Naive thymus-derived CD8-positive, alpha-beta T cell (primary cell): ENCODE measurements at regions not wholly inside any gene's neighbourhood (a gene's known extent, or its start where the extent isn't known, plus 50 kb on each side); places are given as distances from the start of the nearest gene placed in this dataset.
"Not testable (repeated sequence)": the region's sequence is repeated elsewhere in the genome, so short reads cannot be mapped to it uniquely, and the experiment has no call there.

Experiments used
- ATAC-seq, 2 donors: fragments of 150-1000 bp; cut with Tn5 transposase in 1 of 2; sonication (Bioruptor Pico), chemical (Tn5 transposase) in 1 of 2; 1 replicate in 1 of 2; 2 replicates in 1 of 2; pipeline ENCODE4 v1.10.0; 2021; ENCODE audit warnings: mild to moderate bottlenecking in 2 of 2, moderate library complexity in 2 of 2
- POLR2A ChIA-PET: fragments of 350-600 bp; sonication (Branson Sonifier 250); formaldehyde crosslinking; loops from one replicate; lab custom pipeline; 2021; ENCODE audit warnings: antibody characterized with exemption; lab: Charles Lee
- DNase-seq, 10 donors: peaks; one replicate each; pipeline versions ENCODE4 v3.0.0 to v3.0.0-alpha.2; 2020 to 2022
- H3K27ac Mint-ChIP-seq, 10 donors: one replicate each; pipeline ENCODE4 v1.8.0; 2020 to 2022; ENCODE audit warnings: mild to moderate bottlenecking in 10 of 10, mixed read lengths in 10 of 10, moderate library complexity in 4 of 10, inconsistent platforms in 1 of 10
- H3K27me3 Mint-ChIP-seq, 5 donors: one replicate each; pipeline ENCODE4 v1.8.0; 2021 to 2022; ENCODE audit warnings: mixed read lengths in 5 of 5
- H3K36me3 Mint-ChIP-seq, 3 donors: one replicate each; pipeline ENCODE4 v1.8.0; 2020 to 2022; ENCODE audit warnings: mixed read lengths in 3 of 3, mild to moderate bottlenecking in 2 of 3, inconsistent platforms in 1 of 3
- H3K4me1 Mint-ChIP-seq, 4 donors: one replicate each; pipeline ENCODE4 v1.8.0; 2021 to 2022; ENCODE audit warnings: mixed read lengths in 4 of 4
- H3K4me3 Mint-ChIP-seq, 10 donors: one replicate each; pipeline ENCODE4 v1.8.0; 2020 to 2022; ENCODE audit warnings: mild to moderate bottlenecking in 10 of 10, mixed read lengths in 10 of 10, moderate library complexity in 6 of 10, inconsistent platforms in 1 of 10
- H3K9me3 Mint-ChIP-seq, 9 donors: one replicate each; pipeline ENCODE4 v1.8.0; 2020 to 2022; ENCODE audit warnings: mixed read lengths in 9 of 9, mild to moderate bottlenecking in 3 of 9, inconsistent platforms in 1 of 9, moderate library complexity in 1 of 9

GRCh38 chr3:188975600-188976314, 196.0 kb upstream of the TPRG1 start:
- DNase-seq, result no peak
- Mint-ChIP-seq H3K36me3 (no peaks in the 10 kb centered on the region), H3K4me3 (no peak overlapping the region), H3K27ac (peak overlapping the region in 2 of 10 donors; percentile 51 to 77), H3K27me3 (peaks cover 0 to 7% (median 3%) of the 10 kb centered on the region in 5 donors), H3K9me3 (peaks cover 0 to 3% (median 0%) of the 10 kb centered on the region in 9 donors), H3K4me1 (peaks cover 12 to 32% (median 24%) of the 10 kb centered on the region in 4 donors)
- ATAC-seq, result no peak
- POLR2A ChIA-PET, result no interaction called here

- no peak for DNase-seq
- Mint-ChIP-seq H3K4me3 (no peak overlapping the region), H3K4me1 (peaks cover 12 to 32% (median 24%) of the 10 kb centered on the region in 4 donors), H3K27me3 (peaks cover 0 to 7% (median 2%) of the 10 kb centered on the region in 5 donors), H3K36me3 (no peaks in the 10 kb centered on the region), H3K27ac (no peak overlapping the region), H3K9me3 (peaks cover 0 to 3% (median 0%) of the 10 kb centered on the region in 9 donors)
- ATAC-seq, result no peak
- POLR2A ChIA-PET, result no interaction called here
Measured at GRCh38 chr3:188976407-188976806, 195.4 kb upstream of the TPRG1 start.

GRCh38 chr3:188978421-188979171, 193.2 kb upstream of the TPRG1 start:
- Mint-ChIP-seq H3K9me3 (no peaks in the 10 kb centered on the region), H3K36me3 (no peaks in the 10 kb centered on the region), H3K4me3 (no peak overlapping the region), H3K27ac (no peak overlapping the region), H3K27me3 (peaks cover 0 to 3% (median 0%) of the 10 kb centered on the region in 5 donors), H3K4me1 (peaks cover 11 to 17% (median 16%) of the 10 kb centered on the region in 4 donors)
- POLR2A ChIA-PET, result no interaction called here
- ATAC-seq (no peak), DNase-seq (no peak)

- no peaks in the 10 kb centered on the region for H3K36me3 Mint-ChIP-seq
- peaks cover 0 to 2% (median 0%) of the 10 kb centered on the region in 5 donors for H3K27me3 Mint-ChIP-seq
- peaks cover 9 to 14% (median 14%) of the 10 kb centered on the region in 4 donors for H3K4me1 Mint-ChIP-seq
- H3K4me3 Mint-ChIP-seq, result no peak overlapping the region
- no peak overlapping the region for H3K27ac Mint-ChIP-seq
- POLR2A ChIA-PET, result no interaction called here
- no peak for ATAC-seq
- no peak for DNase-seq
- no peaks in the 10 kb centered on the region for H3K9me3 Mint-ChIP-seq
Measured at GRCh38 chr3:188979248-188979647, 192.5 kb upstream of the TPRG1 start.

- ATAC-seq (no peak), DNase-seq (no peak)
- Mint-ChIP-seq H3K9me3 (no peaks in the 10 kb centered on the region), H3K27me3 (peaks cover 0 to 3% (median 0%) of the 10 kb centered on the region in 5 donors), H3K36me3 (no peaks in the 10 kb centered on the region), H3K4me1 (peaks cover 7 to 9% (median 9%) of the 10 kb centered on the region in 4 donors), H3K4me3 (no peak overlapping the region), H3K27ac (no peak overlapping the region)
- POLR2A ChIA-PET, result no interaction called here
Measured at GRCh38 chr3:188979669-188980310, 192.0 kb upstream of the TPRG1 start.

- no peaks in the 10 kb centered on the region for H3K9me3 Mint-ChIP-seq
- DNase-seq (no peak), ATAC-seq (no peak)
- POLR2A ChIA-PET, result no interaction called here
- peaks cover 0 to 4% (median 0%) of the 10 kb centered on the region in 5 donors for H3K27me3 Mint-ChIP-seq
- no peak overlapping the region for H3K27ac Mint-ChIP-seq
- no peak overlapping the region for H3K4me3 Mint-ChIP-seq
- H3K4me1 Mint-ChIP-seq, result no peaks in the 10 kb centered on the region
- no peaks in the 10 kb centered on the region for H3K36me3 Mint-ChIP-seq
Measured at GRCh38 chr3:188993181-188993580, 178.6 kb upstream of the TPRG1 start.

GRCh38 chr3:189001559-189001958, 170.2 kb upstream of the TPRG1 start:
- H3K36me3 Mint-ChIP-seq, result peaks cover 0 to 6% (median 0%) of the 10 kb centered on the region in 3 donors
- ATAC-seq, result no peak
- no peak for DNase-seq
- no peaks in the 10 kb centered on the region for H3K4me1 Mint-ChIP-seq
- H3K9me3 Mint-ChIP-seq, result peaks cover 0 to 2% (median 0%) of the 10 kb centered on the region in 9 donors
- H3K4me3 Mint-ChIP-seq, result no peak overlapping the region
- peaks cover 0 to 1% (median 0%) of the 10 kb centered on the region in 5 donors for H3K27me3 Mint-ChIP-seq
- POLR2A ChIA-PET, result no interaction called here
- H3K27ac Mint-ChIP-seq, result no peak overlapping the region

GRCh38 chr3:189003410-189003809, 168.4 kb upstream of the TPRG1 start:
- Mint-ChIP-seq H3K36me3 (peaks cover 0 to 8% (median 0%) of the 10 kb centered on the region in 3 donors), H3K9me3 (peaks cover 0 to 2% (median 0%) of the 10 kb centered on the region in 9 donors), H3K27ac (no peak overlapping the region), H3K4me3 (no peak overlapping the region), H3K27me3 (peaks cover 0 to 1% (median 0%) of the 10 kb centered on the region in 5 donors), H3K4me1 (no peaks in the 10 kb centered on the region)
- POLR2A ChIA-PET, result no interaction called here
- no peak for DNase-seq
- ATAC-seq, result no peak

GRCh38 chr3:189013224-189013888, 158.4 kb upstream of the TPRG1 start:
- peaks cover 0 to 8% (median 0%) of the 10 kb centered on the region in 5 donors for H3K27me3 Mint-ChIP-seq
- ATAC-seq (no peak), DNase-seq (no peak)
- H3K36me3 Mint-ChIP-seq, result peaks cover 0 to 32% (median 13%) of the 10 kb centered on the region in 3 donors
- H3K9me3 Mint-ChIP-seq, result peaks cover 13 to 53% (median 25%) of the 10 kb centered on the region in 9 donors
- peaks cover 6 to 13% (median 8%) of the 10 kb centered on the region in 4 donors for H3K4me1 Mint-ChIP-seq
- peak overlapping the region in 4 of 10 donors; percentile 6 to 52 (median 8) for H3K27ac Mint-ChIP-seq
- POLR2A ChIA-PET, result no interaction called here
- H3K4me3 Mint-ChIP-seq, result no peak overlapping the region

- H3K4me1 Mint-ChIP-seq, result peaks cover 6 to 13% (median 8%) of the 10 kb centered on the region in 4 donors
- peaks cover 13 to 53% (median 25%) of the 10 kb centered on the region in 9 donors for H3K9me3 Mint-ChIP-seq
- H3K27me3 Mint-ChIP-seq, result peaks cover 0 to 8% (median 0%) of the 10 kb centered on the region in 5 donors
- H3K4me3 Mint-ChIP-seq, result no peak overlapping the region
- peaks cover 0 to 32% (median 13%) of the 10 kb centered on the region in 3 donors for H3K36me3 Mint-ChIP-seq
- POLR2A ChIA-PET, result no interaction called here
- ATAC-seq, result no peak
- no peak for DNase-seq
- H3K27ac Mint-ChIP-seq, result peak overlapping the region in 1 of 10 donors; percentile 57
Measured at GRCh38 chr3:189014526-189014925, 157.2 kb upstream of the TPRG1 start.

GRCh38 chr3:189022576-189023466, 148.9 kb upstream of the TPRG1 start:
- H3K9me3 Mint-ChIP-seq, ATAC-seq, H3K27ac Mint-ChIP-seq, H3K36me3 Mint-ChIP-seq, H3K4me3 Mint-ChIP-seq, H3K4me1 Mint-ChIP-seq, POLR2A ChIA-PET: not testable (repeated sequence)
- H3K27me3 Mint-ChIP-seq, result peaks cover 3 to 25% (median 9%) of the 10 kb centered on the region in 5 donors
- peak in 1 of 10 donors; percentile 5 for DNase-seq
